WTC11 (cell line): ENCODE measurements at regions not wholly inside any gene's neighbourhood (a gene's known extent, or its start where the extent isn't known, plus 50 kb on each side); places are given as distances from the start of the nearest gene placed in this dataset.

Experiments
- ATAC-seq: fragments of 200-7000 bp; cut with Tn5 transposase; 2 replicates; pipeline ENCODE4 v1.10.0; 2021; ENCODE audit warnings: mild to moderate bottlenecking, moderate library complexity
- CTCF ChIA-PET: fragments of 300-600 bp; sonication (Branson Sonifier 250); formaldehyde crosslinking; loops from one replicate; lab custom pipeline; 2021; ENCODE audit warnings: antibody characterized with exemption; lab: Charles Lee
- POLR2A ChIA-PET: fragments of 350-600 bp; sonication (Branson Sonifier 250); formaldehyde crosslinking; loops from one replicate; lab custom pipeline; 2021; ENCODE audit warnings: antibody characterized with exemption; lab: Charles Lee
- DNase-seq: peaks from one replicate; pipeline ENCODE4 v3.0.0; 2021; ENCODE audit warnings: low spot score
- H3K27ac Mint-ChIP-seq: 2 replicates; pipeline ENCODE4 v1.8.0; 2021; ENCODE audit warnings: mixed read lengths
- H3K27me3 Mint-ChIP-seq: 2 replicates; pipeline ENCODE4 v1.8.0; 2021; ENCODE audit warnings: low read depth, mild to moderate bottlenecking, moderate library complexity, mixed read lengths
- H3K36me3 Mint-ChIP-seq: 2 replicates; pipeline ENCODE4 v1.8.0; 2021; ENCODE audit warnings: mixed read lengths
- H3K4me1 Mint-ChIP-seq: 2 replicates; pipeline ENCODE4 v1.8.0; 2022; ENCODE audit warnings: mixed read lengths
- H3K4me3 Mint-ChIP-seq: 2 replicates; pipeline ENCODE4 v1.8.0; 2021; ENCODE audit warnings: mild to moderate bottlenecking, moderate library complexity, mixed read lengths
- H3K9me3 Mint-ChIP-seq: 2 replicates; pipeline ENCODE4 v1.8.0; 2021; ENCODE audit warnings: mixed read lengths
- AFF4 ChIP-seq: sonication (generic); formaldehyde crosslinking; IDR thresholded peaks from 2 replicates; pipeline ENCODE4 v1.8.1; 2023; ENCODE audit warnings: mild to moderate bottlenecking, missing genetic modification reagents, borderline replicate concordance
- CDX4 ChIP-seq: fragments of 250-450 bp; sonication (Bioruptor Pico); IDR thresholded peaks from 2 replicates; pipeline ENCODE4 v1.9.0; 2021; ENCODE audit warnings: moderate library complexity, mild to moderate bottlenecking, inconsistent platforms, borderline replicate concordance
- ESRRA ChIP-seq: sonication (generic); formaldehyde crosslinking; IDR thresholded peaks from 2 replicates; pipeline ENCODE4 v1.8.1; 2022; ENCODE audit warnings: mild to moderate bottlenecking, missing genetic modification reagents, borderline replicate concordance
- FOXJ3 ChIP-seq: sonication (generic); formaldehyde crosslinking; IDR thresholded peaks from 2 replicates; pipeline ENCODE4 v1.9.0; 2021; ENCODE audit warnings: missing genetic modification reagents, mild to moderate bottlenecking, borderline replicate concordance
- JAZF1 ChIP-seq: fragments of 250-450 bp; sonication (Bioruptor Pico); IDR thresholded peaks from 2 replicates; pipeline ENCODE4 v1.9.0; 2021; ENCODE audit warnings: moderate library complexity, mild to moderate bottlenecking, inconsistent platforms
- JUN ChIP-seq: sonication (generic); formaldehyde crosslinking; IDR thresholded peaks from 2 replicates; pipeline ENCODE4 v1.8.0; 2023; ENCODE audit warnings: mild to moderate bottlenecking, missing genetic modification reagents
- NFATC4 ChIP-seq: fragments of 250-450 bp; sonication (Bioruptor Pico); IDR thresholded peaks from 2 replicates; pipeline ENCODE4 v1.9.0; 2021; ENCODE audit warnings: mild to moderate bottlenecking
- NFE2L1 ChIP-seq: sonication (generic); formaldehyde crosslinking; IDR thresholded peaks from 2 replicates; pipeline ENCODE4 v1.8.1; 2023; ENCODE audit warnings: missing genetic modification reagents
- NR2C2 ChIP-seq: sonication (generic); formaldehyde crosslinking; IDR thresholded peaks from 2 replicates; pipeline ENCODE4 v1.8.0; 2022; ENCODE audit warnings: mild to moderate bottlenecking, missing genetic modification reagents
- PREB ChIP-seq: sonication (generic); formaldehyde crosslinking; IDR thresholded peaks from 2 replicates; pipeline ENCODE4 v1.8.1; 2022; ENCODE audit warnings: mild to moderate bottlenecking, missing genetic modification reagents, moderate library complexity, borderline replicate concordance
- SMAD4 ChIP-seq: sonication (generic); formaldehyde crosslinking; IDR thresholded peaks from 2 replicates; pipeline ENCODE4 v1.8.0; 2022; ENCODE audit warnings: mild to moderate bottlenecking, missing genetic modification reagents
- TCF7 ChIP-seq: sonication (generic); formaldehyde crosslinking; IDR thresholded peaks from 2 replicates; pipeline ENCODE4 v1.8.0; 2022; ENCODE audit warnings: mild to moderate bottlenecking, low read depth, missing genetic modification reagents, moderate library complexity
- TEAD4 ChIP-seq: sonication (generic); formaldehyde crosslinking; IDR thresholded peaks from 2 replicates; pipeline ENCODE4 v1.8.0; 2022; ENCODE audit warnings: mild to moderate bottlenecking, missing genetic modification reagents
- ZBTB43 ChIP-seq: sonication (generic); formaldehyde crosslinking; IDR thresholded peaks from 2 replicates; pipeline ENCODE4 v1.8.1; 2023; ENCODE audit warnings: mild to moderate bottlenecking, missing genetic modification reagents
- ZNF232 ChIP-seq: sonication (generic); formaldehyde crosslinking; IDR thresholded peaks from 2 replicates; pipeline ENCODE4 v1.8.0; 2022; ENCODE audit warnings: mild to moderate bottlenecking, missing genetic modification reagents
- ZNF281 ChIP-seq: sonication (generic); formaldehyde crosslinking; IDR thresholded peaks from 2 replicates; pipeline ENCODE4 v1.8.0; 2023; ENCODE audit warnings: mild to moderate bottlenecking, missing genetic modification reagents
- ZNF423 ChIP-seq: fragments of 250-450 bp; sonication (Bioruptor Pico); IDR thresholded peaks from 2 replicates; pipeline ENCODE4 v2.1.2; 2022; ENCODE audit warnings: mild to moderate bottlenecking, moderate library complexity
- ZNF532 ChIP-seq: fragments of 250-450 bp; sonication (Bioruptor Pico); IDR thresholded peaks from 2 replicates; pipeline ENCODE4 v1.9.0; 2021; ENCODE audit warnings: mild to moderate bottlenecking, borderline replicate concordance
- ZSCAN18 ChIP-seq: fragments of 250-450 bp; sonication (Bioruptor Pico); IDR thresholded peaks from 2 replicates; pipeline ENCODE4 v2.1.2; 2022; ENCODE audit warnings: mild to moderate bottlenecking, moderate library complexity

GRCh38 chr1:96087719-96088118 is 633.9 kb upstream of the PTBP2 start:
- ChIA-PET CTCF (no interaction called here), POLR2A (no interaction called here)
- H3K4me1 Mint-ChIP-seq, result peaks cover 9% of the 10 kb centered on the region
- no peak overlapping the region for H3K27ac Mint-ChIP-seq
- H3K9me3 Mint-ChIP-seq, result peaks cover 7% of the 10 kb centered on the region
- no peak for ATAC-seq
- no peak for TF ChIP-seq TCF7 (CRISPR knock-in tag)
- no peak for TF ChIP-seq ZBTB43
- no peak for TF ChIP-seq ZNF232
- no peak for TF ChIP-seq JAZF1
- TF ChIP-seq AFF4 (CRISPR knock-in tag), result no peak
- TF ChIP-seq NFE2L1 (CRISPR knock-in tag), result no peak
- TF ChIP-seq TEAD4 (CRISPR knock-in tag), result no peak
- no peak for TF ChIP-seq ZNF423 (CRISPR knock-in tag)
- TF ChIP-seq SMAD4, result no peak
- TF ChIP-seq JUN, result no peak
- TF ChIP-seq PREB, result no peak
- no peak for TF ChIP-seq FOXJ3 (CRISPR knock-in tag)
- peaks cover 5% of the 10 kb centered on the region for H3K36me3 Mint-ChIP-seq
- H3K4me3 Mint-ChIP-seq, result no peak overlapping the region
- DNase-seq, result no peak
- no peaks in the 10 kb centered on the region for H3K27me3 Mint-ChIP-seq

GRCh38 chr1:96090134-96090533 is 631.5 kb upstream of the PTBP2 start:
- no peak overlapping the region for H3K27ac Mint-ChIP-seq
- no peaks in the 10 kb centered on the region for H3K27me3 Mint-ChIP-seq
- DNase-seq, result no peak
- ChIA-PET CTCF (no interaction called here), POLR2A (no interaction called here)
- no peaks in the 10 kb centered on the region for H3K9me3 Mint-ChIP-seq
- no peak overlapping the region for H3K4me3 Mint-ChIP-seq
- no peaks in the 10 kb centered on the region for H3K36me3 Mint-ChIP-seq
- H3K4me1 Mint-ChIP-seq, result peaks cover 11% of the 10 kb centered on the region
- ATAC-seq, result no peak
- TF ChIP-seq ZSCAN18, result no peak
- TF ChIP-seq ESRRA (CRISPR knock-in tag), result no peak
- TF ChIP-seq NFATC4, result no peak
- no peak for TF ChIP-seq CDX4
- no peak for TF ChIP-seq ZNF281 (CRISPR knock-in tag)
- TF ChIP-seq ZNF532 (CRISPR knock-in tag), result no peak
- no peak for TF ChIP-seq TEAD4 (CRISPR knock-in tag)
- TF ChIP-seq NR2C2 (CRISPR knock-in tag), result no peak
- TF ChIP-seq ZNF423 (CRISPR knock-in tag), result no peak
